ENCODE measurements at regions not wholly inside any gene's neighbourhood (a gene's known extent, or its start where the extent isn't known, plus 50 kb on each side); places are given as distances from the start of the nearest gene placed in this dataset.

- no peak for TF ChIP-seq POLR2AphosphoS5 (IDR thresholded peaks at IDR 0.05)
- TF ChIP-seq CTCF (IDR thresholded peaks at IDR 0.05), result no peak
- TF ChIP-seq POLR2A (IDR thresholded peaks at IDR 0.05; ENCODE audit: low read depth), result no peak
- TF ChIP-seq EP300 (IDR thresholded peaks at IDR 0.05), result no peak
These were observed 1942.7 kb downstream of the PCDH9 start for GRCh38 chr13:65287405-65287804.

Data from esophagus muscularis mucosa (tissue), 4 donors.